Smooth muscle cell (in vitro differentiated cells): ENCODE measurements at regions not wholly inside any gene's neighbourhood (a gene's known extent, or its start where the extent isn't known, plus 50 kb on each side); places are given as distances from the start of the nearest gene placed in this dataset.

ENCODE experiments used
- DNase-seq: peaks from one replicate; lab custom pipeline; 2025; ENCODE audit not compliant: unreplicated experiment; lab: John Stamatoyannopoulos, UW
- H2AFZ ChIP-seq: fragments of 200-600 bp; sonication (generic); 2 replicates; pipeline ENCODE4 v1.6.0; 2016; ENCODE audit warnings: antibody characterized with exemption, low read depth, mild to moderate bottlenecking
- H3F3A ChIP-seq: fragments of 200-600 bp; sonication (generic); 2 replicates; pipeline ENCODE4 v1.6.0; 2017; ENCODE audit warnings: antibody characterized with exemption, low read depth
- H3K27ac ChIP-seq: fragments of 200-600 bp; sonication (generic); 2 replicates; pipeline ENCODE4 v1.5.1; 2016; ENCODE audit warnings: low read depth, mild to moderate bottlenecking
- H3K27me3 ChIP-seq: fragments of 200-600 bp; sonication (generic); 2 replicates; pipeline ENCODE4 v1.6.1; 2016; ENCODE audit warnings: low read depth, mild to moderate bottlenecking
- H3K36me3 ChIP-seq: fragments of 200-600 bp; sonication (generic); 2 replicates; pipeline ENCODE4 v1.5.1; 2016; ENCODE audit warnings: low read depth
- H3K4me1 ChIP-seq: fragments of 200-600 bp; sonication (generic); 2 replicates; pipeline ENCODE4 v1.5.1; 2016; ENCODE audit warnings: low read depth
- H3K4me2 ChIP-seq: fragments of 200-600 bp; sonication (generic); 2 replicates; pipeline ENCODE4 v1.6.0; 2016; ENCODE audit warnings: mild to moderate bottlenecking
- H3K4me3 ChIP-seq: fragments of 200-600 bp; sonication (generic); 2 replicates; pipeline ENCODE4 v1.5.1; 2016; ENCODE audit warnings: mild to moderate bottlenecking
- H3K79me2 ChIP-seq: fragments of 200-600 bp; sonication (generic); 2 replicates; pipeline ENCODE4 v1.6.0; 2016; ENCODE audit warnings: low read depth, mild to moderate bottlenecking
- H3K9ac ChIP-seq: fragments of 200-600 bp; sonication (generic); 2 replicates; pipeline ENCODE4 v1.6.0; 2016; ENCODE audit warnings: low read depth
- H3K9me3 ChIP-seq: fragments of 200-600 bp; sonication (generic); replicated peaks from 2 replicates; pipeline ENCODE4 v1.5.1; 2016; ENCODE audit warnings: low read depth
- H4K20me1 ChIP-seq: fragments of 200-600 bp; sonication (generic); 2 replicates; pipeline ENCODE4 v1.6.0; 2016; ENCODE audit warnings: low read depth
- WGBS: methylation state at CpG from one replicate; pipeline ENCODE4 v1.1.7; 2016; ENCODE audit warnings: low lambda C conversion rate; 5-methylcytosine and 5-hydroxymethylcytosine counted together
- TF ChIP-seq, protein P1 (sequence below): fragments of 200-600 bp; sonication (generic); IDR thresholded peaks from 2 replicates; pipeline ENCODE4 v1.5.1; 2017; ENCODE audit warnings: borderline replicate concordance, mild to moderate bottlenecking, antibody characterized with exemption; ENCODE audit not compliant: insufficient read depth, poor library complexity, severe bottlenecking

DNA sequence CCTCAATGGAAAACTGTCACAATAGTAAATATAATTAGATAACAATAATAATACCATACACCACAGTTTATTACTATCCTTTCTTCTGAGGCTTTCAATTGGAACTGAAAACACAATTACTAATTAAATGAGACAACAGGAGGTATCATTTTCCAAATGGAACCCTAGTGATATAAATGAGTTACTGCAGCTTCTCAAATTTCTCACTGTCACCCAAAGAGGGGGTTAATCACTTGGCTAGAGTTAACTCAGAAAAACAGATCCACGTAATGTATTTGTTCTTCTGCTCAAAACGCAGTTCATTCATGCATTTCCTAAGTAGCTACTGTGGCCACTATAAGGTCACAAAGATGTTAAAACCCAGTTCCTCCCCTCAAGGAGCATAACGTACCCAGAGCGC is 120.9 kb upstream of the FOXN3 start:
- TF ChIP-seq, protein P1, sequence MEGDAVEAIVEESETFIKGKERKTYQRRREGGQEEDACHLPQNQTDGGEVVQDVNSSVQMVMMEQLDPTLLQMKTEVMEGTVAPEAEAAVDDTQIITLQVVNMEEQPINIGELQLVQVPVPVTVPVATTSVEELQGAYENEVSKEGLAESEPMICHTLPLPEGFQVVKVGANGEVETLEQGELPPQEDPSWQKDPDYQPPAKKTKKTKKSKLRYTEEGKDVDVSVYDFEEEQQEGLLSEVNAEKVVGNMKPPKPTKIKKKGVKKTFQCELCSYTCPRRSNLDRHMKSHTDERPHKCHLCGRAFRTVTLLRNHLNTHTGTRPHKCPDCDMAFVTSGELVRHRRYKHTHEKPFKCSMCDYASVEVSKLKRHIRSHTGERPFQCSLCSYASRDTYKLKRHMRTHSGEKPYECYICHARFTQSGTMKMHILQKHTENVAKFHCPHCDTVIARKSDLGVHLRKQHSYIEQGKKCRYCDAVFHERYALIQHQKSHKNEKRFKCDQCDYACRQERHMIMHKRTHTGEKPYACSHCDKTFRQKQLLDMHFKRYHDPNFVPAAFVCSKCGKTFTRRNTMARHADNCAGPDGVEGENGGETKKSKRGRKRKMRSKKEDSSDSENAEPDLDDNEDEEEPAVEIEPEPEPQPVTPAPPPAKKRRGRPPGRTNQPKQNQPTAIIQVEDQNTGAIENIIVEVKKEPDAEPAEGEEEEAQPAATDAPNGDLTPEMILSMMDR = no peak
- H2AFZ ChIP-seq = no peak overlapping the region
- no peaks in the 10 kb centered on the region for H3F3A ChIP-seq
- no peak overlapping the region for H3K9ac ChIP-seq
- no peaks in the 10 kb centered on the region for H3K36me3 ChIP-seq
- DNase-seq = no peak
- H3K4me3 ChIP-seq = no peak overlapping the region
- H4K20me1 ChIP-seq = no peaks in the 10 kb centered on the region
- 95% methylated on average over 4 of the region's 4 CpGs for WGBS
- H3K4me2 ChIP-seq = no peak overlapping the region
- peaks cover under 1% of the 10 kb centered on the region for H3K4me1 ChIP-seq
- H3K9me3 ChIP-seq = no peaks in the 10 kb centered on the region
- H3K27ac ChIP-seq = no peak overlapping the region
- no peaks in the 10 kb centered on the region for H3K79me2 ChIP-seq
- no peaks in the 10 kb centered on the region for H3K27me3 ChIP-seq

- no peaks in the 10 kb centered on the region for H4K20me1 ChIP-seq
- 78% methylated on average over 4 of the region's 4 CpGs for WGBS
- no peaks in the 10 kb centered on the region for H3K79me2 ChIP-seq
- H3K36me3 ChIP-seq = no peaks in the 10 kb centered on the region
- no peak overlapping the region for H3K9ac ChIP-seq
- TF ChIP-seq, protein P1 = no peak
- H3K4me2 ChIP-seq = no peak overlapping the region
- H3K4me3 ChIP-seq = no peak overlapping the region
- H3F3A ChIP-seq = no peaks in the 10 kb centered on the region
- H3K4me1 ChIP-seq = no peaks in the 10 kb centered on the region
- H2AFZ ChIP-seq = no peak overlapping the region
- no peaks in the 10 kb centered on the region for H3K27me3 ChIP-seq
- no peaks in the 10 kb centered on the region for H3K9me3 ChIP-seq
- no peak for DNase-seq
- no peak overlapping the region for H3K27ac ChIP-seq
These were observed 118.1 kb upstream of the FOXN3 start for GRCh38 chr14:89534902-89535685.

DNA sequence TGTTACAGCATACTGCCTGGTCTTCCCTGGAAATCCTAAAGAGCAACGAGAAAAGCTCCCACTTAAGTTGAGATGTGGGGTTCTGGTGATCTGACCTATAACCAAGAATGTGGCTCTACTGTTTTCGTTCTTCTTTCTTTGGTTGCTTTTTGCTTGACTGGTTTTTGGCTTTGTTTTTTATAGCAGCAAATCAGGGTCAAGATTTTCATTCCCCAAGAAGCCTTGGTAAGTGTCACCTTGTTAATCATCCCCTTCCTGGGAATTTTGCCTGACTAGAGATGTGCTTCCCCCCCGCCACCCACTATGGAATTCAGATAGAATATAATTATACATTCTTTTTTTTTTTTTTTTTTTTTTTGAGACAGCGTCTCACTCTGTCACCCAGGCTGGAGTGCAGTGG is 116.7 kb upstream of the FOXN3 start:
- no peak for DNase-seq
- Histone ChIP-seq H3K9me3 (no peaks in the 10 kb centered on the region), H3K27ac (no peak overlapping the region), H3K79me2 (no peaks in the 10 kb centered on the region), H3K27me3 (no peaks in the 10 kb centered on the region), H3K9ac (no peak overlapping the region), H3K4me1 (no peaks in the 10 kb centered on the region), H2AFZ (no peak overlapping the region), H4K20me1 (no peaks in the 10 kb centered on the region), H3K4me3 (no peak overlapping the region), H3F3A (no peaks in the 10 kb centered on the region), H3K4me2 (no peak overlapping the region), H3K36me3 (no peaks in the 10 kb centered on the region)
- WGBS = 93% methylated on average over 4 of the region's 4 CpGs
- TF ChIP-seq, protein P1 = no peak

DNA sequence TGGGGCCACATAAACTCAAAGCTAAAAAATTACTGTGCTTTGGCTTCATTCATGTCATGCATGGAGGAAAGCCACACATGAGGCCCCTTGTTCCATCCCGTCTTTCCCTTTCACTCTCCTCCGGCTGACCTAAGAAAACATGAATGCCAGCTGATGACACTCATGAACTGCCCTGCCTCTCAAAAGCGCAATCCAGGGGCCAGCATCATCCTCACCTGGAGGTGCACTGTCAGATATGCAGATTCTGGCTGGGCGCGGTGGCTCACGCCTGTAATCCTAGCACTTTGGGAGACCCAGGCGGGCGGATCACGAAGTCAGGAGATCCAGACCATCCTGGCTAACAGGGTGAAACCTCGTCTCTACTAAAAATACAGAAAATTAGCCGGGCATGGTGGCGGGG is 116.1 kb upstream of the FOXN3 start:
- WGBS = 94% methylated on average over 12 of the region's 12 CpGs

More for the DNA sequence above, 116.1 kb upstream of the FOXN3 start:
- no peak for DNase-seq
- H3F3A ChIP-seq = no peaks in the 10 kb centered on the region
- no peak overlapping the region for H3K4me2 ChIP-seq
- TF ChIP-seq, protein P1 = no peak
- no peaks in the 10 kb centered on the region for H3K27me3 ChIP-seq
- no peaks in the 10 kb centered on the region for H3K4me1 ChIP-seq
- H3K9me3 ChIP-seq = no peaks in the 10 kb centered on the region
- H3K27ac ChIP-seq = no peak overlapping the region
- no peak overlapping the region for H3K4me3 ChIP-seq
- H4K20me1 ChIP-seq = no peaks in the 10 kb centered on the region
- H3K36me3 ChIP-seq = no peaks in the 10 kb centered on the region
- H3K79me2 ChIP-seq = no peaks in the 10 kb centered on the region
- H3K9ac ChIP-seq = no peak overlapping the region
- H2AFZ ChIP-seq = no peak overlapping the region
